ENCODE measurements at regions not wholly inside any gene's neighbourhood (a gene's known extent, or its start where the extent isn't known, plus 50 kb on each side); places are given as distances from the start of the nearest gene placed in this dataset.

DNA sequence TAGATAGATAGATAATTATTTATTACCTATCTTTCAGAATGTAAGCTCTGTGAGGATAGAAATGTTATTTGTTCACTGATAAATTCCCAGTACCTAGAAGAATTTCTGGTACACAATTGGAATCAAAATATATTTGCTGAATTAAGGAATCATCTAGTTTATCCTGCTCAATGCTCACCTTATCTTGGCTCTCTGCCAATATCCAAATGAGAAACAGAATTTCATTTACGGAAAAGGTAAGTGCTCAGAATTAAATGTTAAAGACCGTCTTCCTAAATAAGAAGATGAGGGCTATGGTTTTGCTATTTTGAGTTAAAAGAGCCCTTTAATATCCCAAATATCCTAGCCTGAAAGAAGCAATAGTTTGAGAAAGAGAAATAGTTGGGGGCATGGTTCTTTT is 232.1 kb upstream of the PDE4D start:
- Histone ChIP-seq H3K36me3 (no peaks in the 10 kb centered on the region), H3K27ac (no peak overlapping the region), H3K27me3 (no peaks in the 10 kb centered on the region), H3K9me3 (no peaks in the 10 kb centered on the region), H3K4me1 (no peaks in the 10 kb centered on the region), H3K4me3 (no peak overlapping the region)
- TF ChIP-seq CTCF (IDR thresholded peaks at IDR 0.05), result no peak
- TF ChIP-seq POLR2A (IDR thresholded peaks at IDR 0.05), result no peak
- no peak for DNase-seq
- WGBS, 2 donors, result 95 to 96% methylated on average over 2 of the region's 2 CpGs
- intact Hi-C loops (cut with DNase I), result no loop called here

- H3K4me3 ChIP-seq, result no peak overlapping the region
- DNase-seq, result no peak
- 59 to 61% methylated on average over 4 of the region's 4 CpGs for WGBS, 2 donors
- no peak overlapping the region for H3K27ac ChIP-seq
- H3K36me3 ChIP-seq, result no peaks in the 10 kb centered on the region
- intact Hi-C loops (cut with DNase I), result no loop called here
- no peaks in the 10 kb centered on the region for H3K4me1 ChIP-seq
- no peaks in the 10 kb centered on the region for H3K9me3 ChIP-seq
- H3K27me3 ChIP-seq, result no peaks in the 10 kb centered on the region
- no peak for TF ChIP-seq CTCF (IDR thresholded peaks at IDR 0.05)
- no peak for TF ChIP-seq POLR2A (IDR thresholded peaks at IDR 0.05)
These were observed 209.6 kb upstream of the PDE4D start for GRCh38 chr5:60102961-60103693.

DNA sequence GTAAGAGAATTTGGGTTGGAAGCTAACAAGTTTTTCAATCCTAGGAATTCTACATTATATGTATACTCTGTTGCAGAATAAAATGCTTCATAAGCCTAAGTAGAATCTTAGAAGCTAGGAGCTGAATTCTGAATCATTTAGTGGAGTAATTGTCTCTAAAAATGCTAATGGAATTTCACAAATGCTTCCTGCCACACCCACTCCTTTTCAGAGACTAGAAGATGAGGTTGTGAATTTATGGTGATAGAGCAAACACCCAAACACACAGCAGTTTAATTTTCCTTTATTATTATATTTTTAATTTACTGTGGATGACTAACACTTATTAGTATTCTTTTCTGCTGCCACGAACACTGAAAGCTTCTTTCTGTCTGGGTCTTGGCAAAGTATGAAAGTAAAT is 208.0 kb upstream of the PDE4D start:
- H3K27ac ChIP-seq, result no peak overlapping the region
- H3K9me3 ChIP-seq, result no peaks in the 10 kb centered on the region
- no peaks in the 10 kb centered on the region for H3K27me3 ChIP-seq
- no peak overlapping the region for H3K4me3 ChIP-seq
- no peaks in the 10 kb centered on the region for H3K36me3 ChIP-seq
- TF ChIP-seq CTCF (IDR thresholded peaks at IDR 0.05) (no peak), POLR2A (IDR thresholded peaks at IDR 0.05) (no peak)
- no peak for DNase-seq
- intact Hi-C loops (cut with DNase I), result no loop called here
- WGBS, 2 donors, result 15 to 38% methylated on average over 1 of the region's 1 CpG
- no peaks in the 10 kb centered on the region for H3K4me1 ChIP-seq

DNA sequence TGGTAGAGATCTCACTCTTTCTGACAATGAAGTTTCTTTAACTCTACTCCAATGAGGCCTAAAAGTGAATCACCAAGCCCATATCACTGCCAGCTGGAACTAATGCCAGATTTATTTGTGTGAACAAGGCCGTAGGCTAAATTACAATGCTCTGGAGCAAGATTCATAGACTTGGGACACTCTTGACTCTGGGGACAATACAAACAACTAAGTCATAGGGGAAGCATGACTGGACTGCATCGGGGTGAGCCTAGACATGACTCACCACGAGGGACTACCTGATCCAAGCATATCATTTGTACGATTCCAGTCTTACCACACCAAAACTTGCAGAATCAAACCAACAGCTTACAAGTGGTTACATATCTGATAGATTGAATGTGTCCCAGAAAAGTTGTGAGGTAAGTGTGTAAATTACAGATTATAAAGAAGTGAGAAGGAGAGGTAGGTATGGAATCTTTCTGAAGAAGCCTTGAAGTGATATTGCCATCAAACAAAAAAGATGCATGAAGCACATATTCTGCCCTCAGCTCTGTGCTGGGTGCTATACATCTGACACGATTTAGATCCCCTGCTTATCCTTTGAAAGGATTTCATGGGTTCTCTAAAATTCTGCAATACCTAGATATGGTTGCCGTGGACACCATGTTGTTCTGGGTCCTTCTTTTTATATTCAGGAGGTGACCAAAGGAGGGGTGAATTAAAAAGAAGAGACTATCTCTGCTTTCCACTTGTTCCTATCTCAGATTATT is 199.3 kb upstream of the PDE4D start:
- DNase-seq, result no peak
- no peak overlapping the region for H3K4me3 ChIP-seq
- WGBS, 2 donors, result 60 to 61% methylated on average over 6 of the region's 6 CpGs
- no peaks in the 10 kb centered on the region for H3K27me3 ChIP-seq
- intact Hi-C loops (cut with DNase I), result no loop called here
- no peaks in the 10 kb centered on the region for H3K36me3 ChIP-seq
- H3K9me3 ChIP-seq, result no peaks in the 10 kb centered on the region
- H3K4me1 ChIP-seq, result no peaks in the 10 kb centered on the region
- no peak for TF ChIP-seq CTCF (IDR thresholded peaks at IDR 0.05)
- H3K27ac ChIP-seq, result no peak overlapping the region

- DNase-seq, result no peak
These were observed 193.1 kb upstream of the PDE4D start for GRCh38 chr5:60086583-60086982.

More at GRCh38 chr5:60086583-60086982, 193.1 kb upstream of the PDE4D start:
- TF ChIP-seq CTCF (IDR thresholded peaks at IDR 0.05) (no peak), POLR2A (IDR thresholded peaks at IDR 0.05) (no peak)
- no peaks in the 10 kb centered on the region for H3K36me3 ChIP-seq
- no peaks in the 10 kb centered on the region for H3K4me1 ChIP-seq
- H3K27me3 ChIP-seq, result no peaks in the 10 kb centered on the region
- H3K4me3 ChIP-seq, result no peak overlapping the region
- H3K9me3 ChIP-seq, result peaks cover 0 to 4% (median 0%) of the 10 kb centered on the region in 3 donors
- intact Hi-C loops (cut with DNase I), result no loop called here
- no peak overlapping the region for H3K27ac ChIP-seq
